Loucy (cell line): ENCODE measurements at regions not wholly inside any gene's neighbourhood (a gene's known extent, or its start where the extent isn't known, plus 50 kb on each side); places are given as distances from the start of the nearest gene placed in this dataset.

Experiments used
- H2AFZ ChIP-seq: fragments of 200-600 bp; sonication (generic); 2 replicates; pipeline ENCODE4 v1.6.0; 2016; ENCODE audit warnings: antibody characterized with exemption, mild to moderate bottlenecking, low read length, moderate library complexity
- H3F3A ChIP-seq: fragments of 200-600 bp; 2 replicates; pipeline ENCODE4 v1.6.0; 2016; ENCODE audit warnings: antibody characterized with exemption, low read depth, mild to moderate bottlenecking
- H3K27me3 ChIP-seq: fragments of 200-600 bp; sonication (generic); 2 replicates; pipeline ENCODE4 v1.6.1; 2014; ENCODE audit warnings: low read length, mild to moderate bottlenecking; ENCODE audit not compliant: insufficient read depth, poor library complexity, severe bottlenecking
- H3K36me3 ChIP-seq: fragments of 200-600 bp; sonication (generic); 2 replicates; pipeline ENCODE4 v1.6.1; 2016; ENCODE audit warnings: low read length; ENCODE audit not compliant: insufficient read depth
- H3K4me1 ChIP-seq: fragments of 200-600 bp; sonication (generic); 2 replicates; pipeline ENCODE4 v1.5.1; 2014; ENCODE audit warnings: low read length, mild to moderate bottlenecking; ENCODE audit not compliant: insufficient read depth, poor library complexity, severe bottlenecking
- H3K4me2 ChIP-seq: fragments of 200-600 bp; sonication (generic); 2 replicates; pipeline ENCODE4 v1.6.0; 2014; ENCODE audit warnings: antibody characterized with exemption, low read length, low read depth, mild to moderate bottlenecking; ENCODE audit not compliant: poor library complexity, severe bottlenecking
- H3K4me3 ChIP-seq: fragments of 200-600 bp; sonication (generic); 2 replicates; pipeline ENCODE4 v1.5.1; 2014; ENCODE audit warnings: low read length, mild to moderate bottlenecking, mixed read lengths; ENCODE audit not compliant: poor library complexity, severe bottlenecking
- H3K79me2 ChIP-seq: fragments of 200-600 bp; sonication (generic); 2 replicates; pipeline ENCODE4 v1.6.1; 2014; ENCODE audit warnings: low read length; ENCODE audit not compliant: insufficient read depth
- H3K9ac ChIP-seq: fragments of 200-600 bp; sonication (generic); 2 replicates; pipeline ENCODE4 v1.6.0; 2014; ENCODE audit warnings: mild to moderate bottlenecking, low read depth, low read length, moderate library complexity; ENCODE audit not compliant: poor library complexity, severe bottlenecking
- H3K9me2 ChIP-seq: fragments of 200-600 bp; sonication (generic); replicated peaks from 2 replicates; pipeline ENCODE4 v1.6.1; 2016; ENCODE audit warnings: low read depth, low read length, mixed read lengths
- H3K9me3 ChIP-seq: fragments of 200-600 bp; sonication (generic); 2 replicates; pipeline ENCODE4 v1.6.1; 2014; ENCODE audit warnings: mild to moderate bottlenecking, antibody characterized with exemption, low read length, low read depth; ENCODE audit not compliant: insufficient read depth
- H4K20me1 ChIP-seq: fragments of 200-600 bp; sonication (generic); 2 replicates; pipeline ENCODE4 v1.6.0; 2014; ENCODE audit warnings: antibody characterized with exemption, low read length, mild to moderate bottlenecking; ENCODE audit not compliant: insufficient read depth, poor library complexity, severe bottlenecking
- CTCF ChIP-seq: fragments of 200-600 bp; sonication (generic); conservative IDR thresholded peaks from 2 replicates; pipeline ENCODE4 v1.5.1; 2014; ENCODE audit warnings: mild to moderate bottlenecking, antibody characterized with exemption, low read length
- EZH2phosphoT487 ChIP-seq: fragments of 200-600 bp; IDR thresholded peaks from 2 replicates; pipeline ENCODE4 v1.6.1; 2018; ENCODE audit warnings: antibody characterized with exemption, mild to moderate bottlenecking, moderate library complexity, borderline replicate concordance

GRCh38 chr4:45745741-45746140 lies 378.1 kb downstream of the GABRG1 start:
- Histone ChIP-seq H3K9me2 (no peaks in the 10 kb centered on the region), H4K20me1 (no peaks in the 10 kb centered on the region), H3K9me3 (no peaks in the 10 kb centered on the region), H2AFZ (no peak overlapping the region), H3K4me3 (no peak overlapping the region), H3K9ac (no peak overlapping the region), H3K4me1 (no peaks in the 10 kb centered on the region), H3K4me2 (no peak overlapping the region), H3K27me3 (no peaks in the 10 kb centered on the region), H3K79me2 (no peaks in the 10 kb centered on the region), H3K36me3 (no peaks in the 10 kb centered on the region), H3F3A (no peaks in the 10 kb centered on the region)
- TF ChIP-seq CTCF, result no peak
- TF ChIP-seq EZH2phosphoT487, result no peak

GRCh38 chr4:45741897-45742296 lies 382.0 kb downstream of the GABRG1 start:
- Histone ChIP-seq H3K27me3 (no peaks in the 10 kb centered on the region), H3K36me3 (no peaks in the 10 kb centered on the region), H3K9me3 (no peaks in the 10 kb centered on the region), H3K4me3 (no peak overlapping the region), H3K4me2 (no peak overlapping the region), H3K4me1 (no peaks in the 10 kb centered on the region), H2AFZ (no peak overlapping the region), H3K9ac (no peak overlapping the region), H3K9me2 (no peaks in the 10 kb centered on the region), H4K20me1 (no peaks in the 10 kb centered on the region), H3K79me2 (no peaks in the 10 kb centered on the region), H3F3A (no peaks in the 10 kb centered on the region)
- TF ChIP-seq CTCF (peak; percentile 24; the same call in 1 of the 2 replicates), EZH2phosphoT487 (no peak)

- H2AFZ ChIP-seq, result no peak overlapping the region
- no peak overlapping the region for H3K4me2 ChIP-seq
- H3K79me2 ChIP-seq, result no peaks in the 10 kb centered on the region
- H4K20me1 ChIP-seq, result no peaks in the 10 kb centered on the region
- H3K4me3 ChIP-seq, result no peak overlapping the region
- no peaks in the 10 kb centered on the region for H3K4me1 ChIP-seq
- no peaks in the 10 kb centered on the region for H3F3A ChIP-seq
- no peaks in the 10 kb centered on the region for H3K9me3 ChIP-seq
- H3K9ac ChIP-seq, result no peak overlapping the region
- TF ChIP-seq EZH2phosphoT487 (no peak), CTCF (no peak)
- no peaks in the 10 kb centered on the region for H3K36me3 ChIP-seq
- no peaks in the 10 kb centered on the region for H3K9me2 ChIP-seq
- H3K27me3 ChIP-seq, result no peaks in the 10 kb centered on the region
Measured at GRCh38 chr4:45732161-45732560, 391.7 kb downstream of the GABRG1 start.
